ENCODE measurements at regions not wholly inside any gene's neighbourhood (a gene's known extent, or its start where the extent isn't known, plus 50 kb on each side); places are given as distances from the start of the nearest gene placed in this dataset.

DNA sequence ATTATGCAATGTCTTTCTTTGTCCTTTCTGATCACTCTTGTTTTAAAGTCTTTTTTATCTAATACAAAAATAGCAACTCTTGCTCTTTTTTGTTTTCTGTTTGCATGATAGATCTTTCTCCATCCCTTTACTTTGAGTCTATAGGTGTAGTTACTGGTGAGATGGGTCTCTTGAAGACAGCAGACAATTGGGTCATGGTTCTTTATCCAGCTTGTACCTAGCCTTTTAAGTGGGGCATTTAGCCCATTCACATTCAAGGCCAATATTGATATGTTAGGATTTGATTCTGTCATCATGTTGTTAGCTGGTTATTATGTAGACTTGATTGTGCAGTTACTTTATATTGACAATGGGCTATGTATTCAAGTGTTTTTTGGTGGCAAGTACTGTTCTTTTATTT, 245.9 kb upstream of the TARS1 start:
- TF ChIP-seq CTCF (IDR thresholded peaks at IDR 0.05; ENCODE audit: low read depth, low read length, poor library complexity, severe bottlenecking) (no peak), EZH2phosphoT487 (IDR thresholded peaks at IDR 0.05; ENCODE audit: borderline replicate concordance, low read length) (no peak)

All from DOHH2 (cell line).